GM12891 (cell line): ENCODE measurements at regions not wholly inside any gene's neighbourhood (a gene's known extent, or its start where the extent isn't known, plus 50 kb on each side); places are given as distances from the start of the nearest gene placed in this dataset.

Experiments
- POLR2A ChIP-seq: IDR thresholded peaks from 2 replicates; pipeline ENCODE4 v1.6.1; 2011; ENCODE audit warnings: low read depth, low read length, control low read depth
- POLR2AphosphoS5 ChIP-seq: IDR thresholded peaks from 2 replicates; pipeline ENCODE4 v1.6.1; 2011; ENCODE audit warnings: low read depth, low read length, control low read depth
- POU2F2 ChIP-seq: IDR thresholded peaks from 2 replicates; pipeline ENCODE4 v1.6.1; 2011; ENCODE audit warnings: low read depth, mild to moderate bottlenecking, control low read depth, low read length, moderate library complexity

GRCh38 chr2:5410991-5411700 is 281.0 kb upstream of the SOX11 start:
- TF ChIP-seq POU2F2 (no peak), POLR2A (no peak), POLR2AphosphoS5 (no peak)
